CD1c-positive myeloid dendritic cell (primary cell): ENCODE measurements at regions not wholly inside any gene's neighbourhood (a gene's known extent, or its start where the extent isn't known, plus 50 kb on each side); places are given as distances from the start of the nearest gene placed in this dataset.

Experiments used
- DNase-seq: peaks from one replicate; pipeline ENCODE4 v3.0.0-alpha.2; 2016; ENCODE audit errors: extremely low spot score

GRCh38 chr3:8254489-8254888 lies 247.1 kb upstream of the LMCD1 start:
- no peak for DNase-seq

GRCh38 chr3:8255725-8256124 lies 245.9 kb upstream of the LMCD1 start:
- DNase-seq: no peak

- DNase-seq: no peak
Measured at GRCh38 chr3:8256441-8257071, 245.1 kb upstream of the LMCD1 start.

GRCh38 chr3:8261018-8261417 lies 240.6 kb upstream of the LMCD1 start:
- no peak for DNase-seq

GRCh38 chr3:8266730-8267131 lies 234.9 kb upstream of the LMCD1 start:
- no peak for DNase-seq

GRCh38 chr3:8273479-8273878 lies 228.1 kb upstream of the LMCD1 start:
- DNase-seq: no peak

GRCh38 chr3:8276056-8276455 lies 225.6 kb upstream of the LMCD1 start:
- DNase-seq: no peak

- DNase-seq: no peak
Measured at GRCh38 chr3:8276506-8276905, 225.1 kb upstream of the LMCD1 start.

- no peak for DNase-seq
Measured at GRCh38 chr3:8278448-8278847, 223.2 kb upstream of the LMCD1 start.

- DNase-seq: no peak
Measured at GRCh38 chr3:8279476-8279875, 222.1 kb upstream of the LMCD1 start.

- DNase-seq: no peak
Measured at GRCh38 chr3:8279886-8280550, 221.6 kb upstream of the LMCD1 start.

GRCh38 chr3:8282541-8283165 lies 219.0 kb upstream of the LMCD1 start:
- no peak for DNase-seq

- DNase-seq: peak; percentile 3
Measured at GRCh38 chr3:8283193-8283592, 218.4 kb upstream of the LMCD1 start.

GRCh38 chr3:8286086-8286485 lies 215.5 kb upstream of the LMCD1 start:
- no peak for DNase-seq

- DNase-seq: no peak
Measured at GRCh38 chr3:8286749-8287148, 214.9 kb upstream of the LMCD1 start.

GRCh38 chr3:8290611-8291010 lies 211.0 kb upstream of the LMCD1 start:
- DNase-seq: no peak

- no peak for DNase-seq
Measured at GRCh38 chr3:8296461-8296860, 205.2 kb upstream of the LMCD1 start.

- no peak for DNase-seq
Measured at GRCh38 chr3:8298021-8298954, 203.3 kb upstream of the LMCD1 start.

GRCh38 chr3:8301977-8302735 lies 199.5 kb upstream of the LMCD1 start:
- peak; percentile 39 for DNase-seq

GRCh38 chr3:8303466-8303865 lies 198.2 kb upstream of the LMCD1 start:
- no peak for DNase-seq

- DNase-seq: no peak
Measured at GRCh38 chr3:8305371-8305770, 196.3 kb upstream of the LMCD1 start.
